H9 (cell line): ENCODE measurements at regions not wholly inside any gene's neighbourhood (a gene's known extent, or its start where the extent isn't known, plus 50 kb on each side); places are given as distances from the start of the nearest gene placed in this dataset.

Experiments
- DNase-seq: peaks from one replicate; pipeline ENCODE4 v3.0.0-alpha.2; 2017
- H2AFZ ChIP-seq: one replicate; pipeline ENCODE4 v1.6.1; 2013; ENCODE audit warnings: mild to moderate bottlenecking, low read length, control low read depth, moderate library complexity
- H2AK5ac ChIP-seq: 2 replicates; pipeline ENCODE4 v1.6.1; 2013; ENCODE audit warnings: low read length, control low read depth, mixed read lengths; ENCODE audit not compliant: insufficient read length
- H2BK120ac ChIP-seq: one replicate; pipeline ENCODE4 v1.6.1; 2013; ENCODE audit warnings: low read depth, mild to moderate bottlenecking, low read length, control low read depth, inconsistent platforms; ENCODE audit not compliant: poor library complexity, severe bottlenecking
- H2BK12ac ChIP-seq: 2 replicates; pipeline ENCODE4 v1.6.1; 2013; ENCODE audit warnings: low read length, control low read depth, mixed read lengths, low read depth; ENCODE audit not compliant: insufficient read length
- H2BK15ac ChIP-seq: 2 replicates; pipeline ENCODE4 v1.6.1; 2013; ENCODE audit warnings: low read depth, low read length, control low read depth
- H2BK20ac ChIP-seq: one replicate; pipeline ENCODE4 v1.6.1; 2013; ENCODE audit warnings: low read depth, mild to moderate bottlenecking, low read length, control low read depth, inconsistent platforms; ENCODE audit not compliant: poor library complexity, severe bottlenecking
- H2BK5ac ChIP-seq: 2 replicates; pipeline ENCODE4 v1.6.1; 2013; ENCODE audit warnings: low read length, control low read depth, mixed read lengths; ENCODE audit not compliant: insufficient read length
- H3K14ac ChIP-seq: 2 replicates; pipeline ENCODE4 v1.6.1; 2013; ENCODE audit warnings: low read length, control low read depth; ENCODE audit not compliant: insufficient read depth
- H3K18ac ChIP-seq: 2 replicates; pipeline ENCODE4 v1.6.1; 2013; ENCODE audit warnings: low read depth, mild to moderate bottlenecking, mixed read lengths, low read length, control low read depth; ENCODE audit not compliant: insufficient read length
- H3K23ac ChIP-seq: 2 replicates; pipeline ENCODE4 v1.6.1; 2013; ENCODE audit warnings: low read length, control low read depth, mixed read lengths, low read depth; ENCODE audit not compliant: insufficient read length
- H3K23me2 ChIP-seq: 2 replicates; pipeline ENCODE4 v1.6.1; 2013; ENCODE audit warnings: low read depth, mild to moderate bottlenecking, mixed read lengths, low read length, control low read depth; ENCODE audit not compliant: insufficient read length, poor library complexity, severe bottlenecking
- H3K27ac ChIP-seq: 2 replicates; pipeline ENCODE4 v1.5.1; 2013; ENCODE audit warnings: low read length, control low read depth, mixed read lengths, low read depth; ENCODE audit not compliant: insufficient read length
- H3K27me3 ChIP-seq: 2 replicates; pipeline ENCODE4 v1.6.1; 2013; ENCODE audit warnings: low read length, control low read depth, inconsistent platforms; ENCODE audit not compliant: insufficient read depth
- H3K4ac ChIP-seq: 2 replicates; pipeline ENCODE4 v1.6.1; 2013; ENCODE audit warnings: low read depth, mild to moderate bottlenecking, control low read depth, inconsistent platforms, low read length, moderate library complexity
- H3K4me1 ChIP-seq: 2 replicates; pipeline ENCODE4 v1.6.1; 2013; ENCODE audit warnings: low read length, control low read depth, inconsistent platforms; ENCODE audit not compliant: insufficient read depth
- H3K4me2 ChIP-seq: 2 replicates; pipeline ENCODE4 v1.6.1; 2013; ENCODE audit warnings: low read length, control low read depth, mixed read lengths; ENCODE audit not compliant: insufficient read length, insufficient read depth
- H3K56ac ChIP-seq: 2 replicates; pipeline ENCODE4 v1.6.1; 2013; ENCODE audit warnings: low read depth, mild to moderate bottlenecking, mixed read lengths, low read length, control low read depth; ENCODE audit not compliant: insufficient read length
- H3K79me1 ChIP-seq: 2 replicates; pipeline ENCODE4 v1.6.1; 2013; ENCODE audit warnings: low read depth, mild to moderate bottlenecking, moderate library complexity, low read length, control low read depth, inconsistent platforms; ENCODE audit not compliant: insufficient read depth, poor library complexity, severe bottlenecking
- H3K79me2 ChIP-seq: 2 replicates; pipeline ENCODE4 v1.6.1; 2013; ENCODE audit warnings: low read length, control low read depth, inconsistent platforms; ENCODE audit not compliant: insufficient read depth
- H3K9ac ChIP-seq: 2 replicates; pipeline ENCODE4 v1.6.1; 2013; ENCODE audit warnings: low read length, control low read depth, mixed read lengths; ENCODE audit not compliant: insufficient read length; ENCODE audit errors: extremely low read depth
- H3K9me3 ChIP-seq: one replicate; pipeline ENCODE4 v1.6.1; 2013; ENCODE audit warnings: low read depth, low read length, inconsistent platforms; ENCODE audit not compliant: control insufficient read depth
- H3T11ph ChIP-seq: one replicate; pipeline ENCODE4 v1.6.1; 2013; ENCODE audit warnings: mild to moderate bottlenecking, low read length, control low read depth, inconsistent platforms
- H4K20me1 ChIP-seq: one replicate; pipeline ENCODE4 v1.6.1; 2013; ENCODE audit not compliant: control insufficient read depth, insufficient read length, insufficient read depth
- H4K5ac ChIP-seq: 2 replicates; pipeline ENCODE4 v1.6.1; 2013; ENCODE audit warnings: low read depth, mild to moderate bottlenecking, mixed read lengths, low read length, control low read depth; ENCODE audit not compliant: insufficient read length
- H4K8ac ChIP-seq: replicated peaks from 2 replicates; pipeline ENCODE4 v1.6.1; 2013; ENCODE audit warnings: low read length, control low read depth, mixed read lengths, low read depth; ENCODE audit not compliant: insufficient read length
- H4K91ac ChIP-seq: 2 replicates; pipeline ENCODE4 v1.6.1; 2013; ENCODE audit warnings: low read depth, mild to moderate bottlenecking, moderate library complexity, mixed read lengths, low read length, control low read depth; ENCODE audit not compliant: insufficient read length
- H3K27ac Mint-ChIP-seq, 3 experiments: 2 replicates in 2 of 3; 3 replicates in 1 of 3; pipeline ENCODE4 v1.8.0; 2020 to 2021; ENCODE audit warnings: mixed read lengths in 3 of 3, mild to moderate bottlenecking in 1 of 3, moderate library complexity in 1 of 3
- H3K27me3 Mint-ChIP-seq: 2 replicates; pipeline ENCODE4 v1.8.0; 2021; ENCODE audit warnings: low read depth, mild to moderate bottlenecking, moderate library complexity, mixed read lengths
- H3K36me3 Mint-ChIP-seq, 3 experiments: 2 replicates in 2 of 3; 3 replicates in 1 of 3; pipeline ENCODE4 v1.8.0; 2020 to 2021; ENCODE audit warnings: low read depth in 3 of 3, mixed read lengths in 3 of 3; ENCODE audit not compliant: insufficient read depth in 1 of 3
- H3K4me1 Mint-ChIP-seq, 2 experiments: 2 replicates each; pipeline ENCODE4 v1.8.0; 2020; ENCODE audit warnings: mixed read lengths in 2 of 2
- H3K4me3 Mint-ChIP-seq, 2 experiments: 2 replicates in 1 of 2; 3 replicates in 1 of 2; pipeline ENCODE4 v1.8.0; 2020 to 2021; ENCODE audit warnings: mild to moderate bottlenecking in 2 of 2, mixed read lengths in 2 of 2, moderate library complexity in 1 of 2
- H3K9me3 Mint-ChIP-seq, 2 experiments: 2 replicates in 1 of 2; 3 replicates in 1 of 2; pipeline ENCODE4 v1.8.0; 2020; ENCODE audit warnings: mild to moderate bottlenecking in 2 of 2, mixed read lengths in 2 of 2, moderate library complexity in 1 of 2
- CTCF ChIP-seq: fragments of 200-600 bp; sonication (generic); conservative IDR thresholded peaks from 3 replicates; pipeline ENCODE4 v1.8.0; 2021; ENCODE audit warnings: antibody characterized with exemption, mild to moderate bottlenecking

GRCh38 chr13:90281709-90282108, 1065.8 kb upstream of the MIR17HG start:
- no peak overlapping the region for H2BK120ac ChIP-seq
- DNase-seq: no peak
- no peak overlapping the region for H4K8ac ChIP-seq
- no peak for TF ChIP-seq CTCF
- no peak overlapping the region for H3K4ac ChIP-seq
- no peaks in the 10 kb centered on the region for H3K79me2 ChIP-seq
- no peaks in the 10 kb centered on the region for H4K20me1 ChIP-seq
- no peaks in the 10 kb centered on the region for H3K4me1 Mint-ChIP-seq
- no peak overlapping the region for H3K14ac ChIP-seq
- no peaks in the 10 kb centered on the region for H3K79me1 ChIP-seq
- no peak overlapping the region for H2BK12ac ChIP-seq
- no peak overlapping the region for H3K18ac ChIP-seq
- no peak overlapping the region for H2BK20ac ChIP-seq
- H3T11ph ChIP-seq: no peak overlapping the region
- H4K5ac ChIP-seq: no peak overlapping the region
- H3K56ac ChIP-seq: no peak overlapping the region
- H4K91ac ChIP-seq: no peak overlapping the region
- no peaks in the 10 kb centered on the region for H3K27me3 ChIP-seq
- H3K27ac ChIP-seq: no peak overlapping the region
- H3K23me2 ChIP-seq: no peaks in the 10 kb centered on the region
- no peak overlapping the region for H2AK5ac ChIP-seq
- no peaks in the 10 kb centered on the region for H3K9me3 Mint-ChIP-seq
- no peak overlapping the region for H3K4me3 Mint-ChIP-seq
- no peak overlapping the region for H3K4me2 ChIP-seq
- H3K9me3 ChIP-seq: no peaks in the 10 kb centered on the region
- no peak overlapping the region for H3K23ac ChIP-seq
- no peaks in the 10 kb centered on the region for H3K4me1 ChIP-seq
- H3K27me3 Mint-ChIP-seq: no peaks in the 10 kb centered on the region
- H2BK15ac ChIP-seq: no peak overlapping the region
- no peak overlapping the region for H3K27ac Mint-ChIP-seq
- no peaks in the 10 kb centered on the region for H3K36me3 Mint-ChIP-seq
- no peak overlapping the region for H3K9ac ChIP-seq
- H2AFZ ChIP-seq: no peak overlapping the region
- no peak overlapping the region for H2BK5ac ChIP-seq
